GM04504 (cell line): ENCODE measurements at regions not wholly inside any gene's neighbourhood (a gene's known extent, or its start where the extent isn't known, plus 50 kb on each side); places are given as distances from the start of the nearest gene placed in this dataset.

Experiments
- DNase-seq: peaks from one replicate; pipeline ENCODE4 v3.0.0-alpha.2; 2012; ENCODE audit warnings: low read depth

DNA sequence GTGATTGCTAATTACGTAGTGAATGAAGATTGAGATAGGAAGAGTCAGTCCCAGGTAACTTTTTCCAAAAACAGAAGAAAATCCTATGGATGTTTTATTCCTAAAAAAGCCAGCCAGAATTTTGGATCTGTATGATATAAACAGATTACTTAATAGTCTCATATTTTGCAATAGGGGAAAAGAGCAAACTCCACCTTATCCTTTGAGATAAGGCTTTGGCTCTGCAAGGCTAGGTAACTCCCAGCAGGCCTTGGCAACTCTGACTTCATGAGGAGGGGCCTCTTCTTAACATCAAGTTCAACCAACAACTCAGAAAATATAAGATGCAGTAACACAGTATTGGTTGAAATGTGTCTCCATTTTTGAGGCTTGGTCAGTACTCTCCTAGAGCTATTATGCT lies 98.7 kb upstream of the SLC4A4 start:
- no peak for DNase-seq

DNA sequence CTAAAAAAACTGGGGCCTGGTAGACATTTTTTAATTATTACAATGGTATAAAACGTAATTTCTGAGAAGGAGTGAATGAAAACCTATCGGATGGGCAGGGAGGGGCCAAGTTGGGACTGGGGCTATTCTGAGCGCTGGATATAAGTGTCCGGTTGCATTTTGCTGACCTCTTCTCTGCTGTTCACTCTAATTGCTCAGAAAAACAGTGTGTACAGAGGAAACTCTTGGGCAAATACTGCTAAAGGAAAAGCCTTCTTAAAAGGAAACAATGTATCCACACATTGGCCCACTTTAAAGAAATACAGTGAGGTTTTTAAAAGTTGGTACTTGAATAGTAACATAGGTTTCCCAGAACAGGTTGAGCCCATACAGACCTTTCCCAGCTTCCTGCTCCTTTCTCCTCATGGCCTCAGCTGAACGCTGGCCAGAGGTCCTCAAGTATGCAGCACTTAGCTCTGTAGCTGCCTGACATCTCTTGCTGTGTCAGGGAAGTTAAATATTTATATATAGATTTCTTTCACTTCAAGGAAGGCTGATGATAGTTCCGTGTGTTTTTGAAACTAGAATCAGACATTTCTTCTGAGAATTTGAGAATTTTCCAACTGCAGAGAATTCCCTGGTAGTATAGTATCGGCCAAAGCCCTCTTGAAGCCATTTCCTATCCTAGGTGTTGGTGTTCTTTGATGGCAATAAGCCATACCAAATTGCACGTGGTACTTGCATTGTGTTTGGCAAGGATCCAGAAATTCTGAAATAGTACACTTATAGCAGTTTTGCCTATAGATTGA lies 97.1 kb upstream of the SLC4A4 start:
- DNase-seq: no peak

DNA sequence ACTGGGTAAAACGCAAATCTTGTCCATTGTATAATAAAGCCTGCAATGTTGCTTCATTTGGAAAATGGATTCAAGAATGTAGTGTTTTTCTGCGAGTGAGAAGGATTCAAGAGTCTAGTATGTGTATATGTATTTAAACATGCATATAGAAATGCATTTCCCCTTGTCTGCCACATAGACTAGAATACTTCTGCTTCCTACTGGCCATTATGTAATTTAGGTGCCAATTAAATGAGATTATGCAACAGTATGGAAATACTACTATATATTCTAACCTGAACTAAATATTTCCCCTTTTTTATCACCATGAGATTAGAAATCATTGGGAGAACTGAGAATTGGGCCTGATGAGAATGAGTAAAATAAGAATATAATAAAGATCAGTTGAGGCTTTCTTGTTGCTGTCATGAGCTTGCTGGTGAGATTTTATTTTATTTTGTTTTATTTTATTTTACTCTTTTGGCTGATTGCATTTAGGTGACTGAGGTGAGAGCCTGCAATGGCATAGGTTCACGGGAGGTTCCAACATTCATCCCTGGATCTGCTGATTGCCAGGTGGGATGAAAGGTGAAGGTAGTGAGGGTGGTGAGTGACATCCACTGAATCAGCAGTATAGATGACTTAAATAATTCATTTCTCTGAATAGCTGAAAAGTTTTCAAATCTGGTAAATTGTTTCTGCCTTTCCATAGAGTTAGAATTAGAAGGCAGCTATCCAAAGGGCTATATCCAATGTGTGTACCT lies 95.6 kb upstream of the SLC4A4 start:
- DNase-seq: no peak

DNA sequence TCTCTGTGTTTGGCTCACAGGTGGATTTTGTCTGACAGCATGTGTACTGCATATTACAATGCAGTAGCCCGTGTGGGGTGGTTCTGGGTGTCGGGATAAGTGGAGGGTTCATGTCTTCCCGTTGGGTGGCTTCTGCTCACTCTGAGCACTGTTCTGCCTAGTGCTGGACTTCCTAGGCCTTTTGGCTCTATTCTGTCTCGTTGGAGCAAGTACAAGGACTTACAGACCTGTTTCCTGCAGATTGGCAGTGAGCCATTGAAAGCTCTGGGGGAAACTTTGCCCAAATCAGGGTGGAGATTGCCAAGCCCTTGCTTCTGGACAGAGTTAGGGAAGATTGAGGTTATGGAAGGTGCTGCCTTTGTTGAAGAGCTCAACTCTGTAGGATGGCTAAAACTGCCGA lies 91.1 kb upstream of the SLC4A4 start:
- DNase-seq: no peak

DNA sequence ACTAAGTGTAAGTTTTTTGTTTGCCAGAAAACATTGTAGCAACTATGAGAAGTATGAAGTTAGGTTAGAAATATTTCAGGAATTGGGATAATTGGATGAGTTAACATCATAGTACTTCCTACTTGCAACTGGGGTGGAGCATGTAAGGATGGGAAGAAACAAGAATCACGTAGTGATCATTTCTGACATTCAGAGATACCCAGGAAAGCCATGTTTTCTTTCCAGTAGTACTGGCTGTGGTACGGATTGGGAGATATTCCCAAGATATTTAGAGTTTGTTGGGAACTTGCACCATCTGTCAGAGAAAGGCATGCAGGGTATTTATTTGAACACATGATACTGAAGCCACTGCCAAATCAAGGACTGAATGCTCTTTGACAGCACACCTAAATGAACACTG lies 87.6 kb upstream of the SLC4A4 start:
- peak; percentile 58 for DNase-seq

DNA sequence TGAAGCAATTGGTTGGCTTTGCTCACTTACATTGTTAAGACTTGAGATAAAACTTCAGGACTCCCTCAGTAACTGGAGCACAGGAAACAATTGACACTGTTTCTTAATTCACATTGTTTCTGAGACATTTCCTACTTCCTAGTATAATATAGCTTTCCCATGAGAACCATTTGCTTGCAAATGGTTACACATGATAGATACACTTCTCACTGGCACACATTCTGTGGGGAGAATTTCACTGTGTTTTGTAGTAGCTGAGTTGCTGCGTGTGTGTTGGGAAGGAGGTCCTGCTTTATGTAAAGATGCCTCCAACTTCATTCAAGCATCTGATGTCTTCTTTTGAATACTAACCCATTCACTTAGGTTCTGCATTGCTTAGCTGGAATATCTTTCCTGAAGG lies 85.3 kb upstream of the SLC4A4 start:
- DNase-seq: no peak

DNA sequence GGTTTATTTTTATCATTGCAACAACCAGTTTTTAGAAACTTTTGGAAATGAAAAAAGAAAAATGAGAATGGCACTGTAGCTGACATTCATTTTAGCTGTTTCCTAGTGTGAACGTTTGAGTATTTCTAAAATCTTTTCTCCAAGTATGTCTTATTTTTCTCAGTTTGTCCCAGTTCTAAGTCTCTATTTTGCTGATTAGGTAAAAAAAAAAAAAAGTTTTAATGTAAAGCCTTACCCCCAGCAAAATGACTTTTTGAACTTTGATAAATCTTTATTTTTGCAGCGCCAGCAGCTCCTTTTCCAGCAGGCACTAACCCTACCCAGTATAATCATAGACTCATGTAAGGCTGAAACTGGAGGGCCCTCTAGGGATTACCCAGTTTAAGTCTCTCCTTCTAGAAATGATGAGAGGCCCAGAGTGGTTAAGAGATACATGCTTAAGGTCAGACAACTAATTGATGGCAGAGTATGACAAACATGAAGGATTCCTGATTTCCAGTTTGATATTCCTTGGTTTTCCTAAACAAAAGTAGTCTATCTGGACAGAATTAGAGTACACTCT lies 84.3 kb upstream of the SLC4A4 start:
- DNase-seq: no peak

DNA sequence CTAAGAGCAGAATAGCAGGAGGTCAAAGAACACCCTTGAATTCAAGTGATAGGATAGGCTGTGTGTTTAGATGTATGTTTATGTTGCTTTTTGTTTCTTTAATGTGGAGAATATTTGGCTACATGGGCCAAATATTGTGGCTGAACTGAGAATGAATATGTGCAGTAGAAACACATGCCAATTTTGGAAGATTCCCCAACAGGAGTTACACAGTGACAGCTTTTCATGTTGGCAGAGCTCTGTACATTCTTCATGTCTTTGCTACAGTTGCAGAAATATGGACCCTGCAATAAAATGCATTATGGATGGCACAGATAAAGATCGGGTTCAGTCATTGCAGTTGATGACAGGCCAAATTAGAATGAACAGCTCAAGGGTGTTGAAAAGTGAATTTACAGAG lies 82.8 kb upstream of the SLC4A4 start:
- DNase-seq: no peak

DNA sequence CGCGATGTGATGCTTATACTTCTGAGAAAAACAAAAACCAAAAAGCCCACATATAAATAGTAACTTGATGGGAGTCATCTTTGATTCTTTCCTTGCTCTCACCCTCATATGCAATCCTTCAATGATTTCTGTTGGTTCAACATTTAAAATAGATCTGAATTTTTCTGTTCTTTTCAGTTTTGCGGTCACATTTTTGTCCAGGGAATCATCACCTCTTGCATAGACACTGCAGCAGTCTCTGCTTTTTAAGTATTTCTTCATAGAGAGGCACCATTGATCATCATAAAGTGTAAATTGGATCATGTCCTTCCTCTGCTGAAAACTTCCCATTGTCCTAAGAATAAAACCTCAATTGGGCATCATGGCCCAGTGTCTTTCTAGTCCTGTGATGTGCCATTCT lies 81.1 kb upstream of the SLC4A4 start:
- no peak for DNase-seq

DNA sequence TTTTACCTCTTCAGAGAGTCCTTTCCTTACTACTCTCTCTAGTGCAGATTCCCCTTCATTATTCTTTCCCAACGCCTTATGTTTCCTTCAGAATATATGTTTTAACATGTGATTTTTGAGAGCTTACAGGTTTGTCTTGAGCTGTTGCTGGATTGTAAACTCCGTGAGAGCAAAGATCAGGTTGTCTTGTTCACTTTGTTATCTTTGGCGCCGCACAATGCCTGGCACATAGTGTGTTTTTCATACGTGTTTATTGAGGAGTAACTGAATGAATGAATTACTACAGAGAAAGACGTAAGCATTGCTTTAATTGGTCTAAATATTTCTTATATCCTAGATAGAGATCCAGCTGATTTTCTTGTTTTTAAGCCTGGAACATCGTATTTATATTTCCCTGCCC lies 80.5 kb upstream of the SLC4A4 start:
- no peak for DNase-seq

DNA sequence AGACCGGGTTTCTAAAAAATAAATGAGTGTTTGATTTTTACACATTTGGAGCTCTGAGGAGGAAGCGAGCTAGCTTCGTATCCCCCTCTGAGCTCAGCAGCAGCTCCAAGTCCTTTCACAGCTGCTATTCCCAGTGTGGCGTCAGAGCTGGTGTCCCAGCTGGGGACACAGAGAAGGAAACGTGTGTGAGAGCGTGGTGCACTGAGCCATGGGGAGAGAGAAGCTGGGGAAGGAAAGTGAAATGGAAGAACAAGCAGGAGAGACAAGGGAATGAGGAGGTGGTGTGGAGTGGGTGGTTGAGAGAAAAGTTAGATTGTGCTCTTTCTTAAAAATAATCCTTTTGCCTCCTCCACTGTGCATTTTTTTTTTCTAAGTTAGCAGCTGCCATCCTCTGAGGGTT lies 79.5 kb upstream of the SLC4A4 start:
- no peak for DNase-seq

DNA sequence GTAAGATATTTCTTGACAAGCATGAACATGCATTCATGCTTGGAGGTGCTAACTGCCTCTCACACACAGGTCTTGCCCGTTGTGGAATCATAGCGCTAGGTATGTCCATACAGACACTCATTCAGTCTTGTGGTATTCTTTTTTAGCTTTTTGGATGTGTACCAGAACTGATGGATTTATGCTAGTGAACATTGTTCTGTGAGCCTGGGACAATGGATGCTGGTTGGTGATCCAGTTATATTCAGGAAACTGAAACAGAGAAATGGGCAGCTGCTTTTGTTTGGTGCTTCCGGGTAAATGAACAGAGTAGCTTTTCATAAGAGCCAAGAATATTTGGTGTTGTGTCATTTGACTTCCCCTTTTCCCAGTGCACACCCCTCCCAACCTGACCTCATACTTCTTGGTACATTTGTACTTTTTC lies 78.9 kb upstream of the SLC4A4 start:
- DNase-seq: no peak

DNA sequence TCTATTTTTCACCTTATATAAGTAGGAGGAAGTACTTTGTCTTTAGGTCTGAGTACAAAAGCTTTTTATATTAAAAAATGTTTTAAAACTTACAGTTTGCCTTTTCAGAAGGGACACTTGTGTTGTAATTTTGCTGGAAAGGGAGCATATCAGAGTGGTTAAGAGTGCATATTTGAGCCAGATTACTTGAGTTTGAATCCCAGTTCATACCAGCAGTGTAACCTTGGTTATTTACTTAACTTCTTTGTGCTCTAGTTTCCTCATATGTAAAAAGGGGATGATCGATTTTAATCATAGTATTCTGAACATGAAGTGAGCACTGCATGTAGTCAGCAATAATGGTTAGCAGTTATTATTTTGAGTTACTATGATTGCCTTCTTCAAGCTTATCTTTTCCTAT lies 78.3 kb upstream of the SLC4A4 start:
- no peak for DNase-seq

DNA sequence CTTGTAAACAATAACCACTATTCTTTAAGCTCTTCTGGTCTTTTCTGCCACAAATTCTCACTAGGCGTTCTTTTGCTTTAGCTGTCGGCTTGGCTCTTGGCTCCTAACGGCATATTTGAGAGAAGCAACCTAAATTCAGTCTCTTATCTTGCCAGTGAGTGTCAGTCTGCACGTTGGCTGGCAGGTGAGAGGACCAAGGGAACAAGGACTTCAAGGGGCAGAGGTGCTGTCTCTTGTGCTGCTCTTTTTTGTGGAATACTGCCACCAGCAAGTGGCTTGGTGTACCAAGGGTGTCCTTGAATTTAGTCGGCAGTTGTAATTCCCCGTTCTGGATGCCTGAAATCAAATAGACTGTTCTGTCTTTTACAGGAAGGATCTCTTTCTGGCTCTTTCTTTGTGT lies 77.8 kb upstream of the SLC4A4 start:
- no peak for DNase-seq

DNA sequence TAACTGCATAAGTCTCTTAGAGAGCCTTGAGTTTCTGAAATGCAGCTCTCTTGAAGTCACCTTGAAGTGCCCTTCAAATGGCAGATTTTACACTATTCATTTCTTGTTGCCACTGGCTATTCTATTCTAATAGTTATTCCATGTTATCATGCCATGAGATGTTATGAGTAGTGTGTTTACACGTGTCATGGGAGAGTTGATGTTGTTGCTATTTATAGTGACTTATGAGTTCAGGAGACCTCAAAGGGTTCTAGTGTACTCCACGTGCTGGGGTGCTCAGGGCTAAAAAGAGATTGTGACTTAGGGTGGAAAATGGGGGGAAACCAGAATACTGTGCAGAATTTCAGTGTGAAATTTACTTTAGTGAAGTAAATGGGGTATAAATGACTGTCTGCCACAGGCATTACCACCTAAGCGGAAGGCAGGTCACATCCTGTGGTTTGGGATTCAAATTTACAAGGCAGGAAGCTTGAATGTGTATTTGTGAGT lies 77.1 kb upstream of the SLC4A4 start:
- DNase-seq: no peak

DNA sequence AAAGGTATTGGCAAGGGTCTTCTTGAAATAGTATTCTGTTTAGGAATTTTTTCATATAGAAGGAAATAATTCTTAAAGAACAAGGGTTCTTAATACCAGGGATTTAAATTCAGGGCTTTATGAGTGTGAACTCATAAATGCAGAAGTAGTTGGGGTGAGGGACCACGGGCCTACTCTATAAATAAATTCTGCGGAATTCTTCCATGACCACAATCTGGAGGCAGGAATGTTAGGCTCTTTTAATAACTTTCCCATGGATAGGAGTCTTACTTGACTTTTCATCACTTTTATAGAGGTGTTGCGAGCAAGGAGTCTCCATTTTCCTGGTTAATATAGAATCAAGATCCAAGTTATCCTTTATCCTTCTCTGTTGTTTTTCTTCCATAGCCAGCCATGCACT lies 76.7 kb upstream of the SLC4A4 start:
- DNase-seq: no peak

DNA sequence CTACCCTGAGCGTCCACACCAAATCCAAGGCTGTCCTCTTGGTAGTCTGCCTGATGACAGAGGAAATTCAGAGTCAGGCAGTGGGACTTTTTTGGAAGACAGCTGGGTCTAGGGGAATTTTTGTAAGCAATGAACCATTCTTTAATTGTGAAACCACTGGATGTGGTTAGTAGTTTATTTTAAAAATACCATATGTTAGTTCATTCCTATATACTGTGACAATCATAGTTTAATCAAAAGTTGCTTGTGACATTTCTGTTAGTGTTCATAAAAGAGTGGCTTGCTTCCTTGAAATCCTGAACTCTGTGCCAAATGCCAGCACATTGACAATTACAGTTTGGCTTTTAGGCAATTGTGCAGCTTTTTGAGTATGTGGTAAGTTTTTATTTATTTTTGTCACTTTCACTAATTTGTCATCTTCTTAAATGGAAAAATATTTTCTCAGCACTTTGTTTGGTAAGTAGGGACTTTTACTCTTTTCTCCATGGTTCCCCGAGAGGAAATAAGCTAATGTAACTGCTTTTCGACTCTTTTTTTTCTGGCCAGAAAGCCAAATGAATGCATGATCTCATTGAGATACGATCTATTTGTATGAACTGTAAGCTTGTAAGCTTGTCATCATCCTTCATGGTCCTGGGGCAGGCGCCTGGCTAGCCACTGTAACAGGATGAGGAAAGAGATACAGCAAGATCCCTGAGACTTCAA lies 72.6 kb upstream of the SLC4A4 start:
- DNase-seq: peak; percentile 66

DNA sequence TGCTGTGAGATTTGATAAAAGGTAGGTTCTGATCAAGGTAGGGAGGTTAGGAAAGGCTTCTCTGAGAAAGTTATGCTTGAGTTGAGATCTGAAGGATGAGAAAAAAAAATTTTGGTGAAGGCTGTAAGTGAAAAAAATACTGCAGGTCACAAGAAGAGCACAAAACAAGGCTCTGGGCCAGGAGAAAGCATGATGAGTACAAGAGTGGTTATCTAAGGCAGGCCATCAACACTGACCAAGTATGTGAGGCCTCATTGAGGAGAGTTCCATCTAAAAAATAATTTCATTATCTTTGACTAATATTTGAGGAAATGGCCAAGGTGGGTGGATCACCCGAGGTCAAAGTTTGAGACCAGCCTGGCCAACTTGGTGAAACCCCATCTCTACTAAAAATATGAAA lies 71.6 kb upstream of the SLC4A4 start:
- no peak for DNase-seq

DNA sequence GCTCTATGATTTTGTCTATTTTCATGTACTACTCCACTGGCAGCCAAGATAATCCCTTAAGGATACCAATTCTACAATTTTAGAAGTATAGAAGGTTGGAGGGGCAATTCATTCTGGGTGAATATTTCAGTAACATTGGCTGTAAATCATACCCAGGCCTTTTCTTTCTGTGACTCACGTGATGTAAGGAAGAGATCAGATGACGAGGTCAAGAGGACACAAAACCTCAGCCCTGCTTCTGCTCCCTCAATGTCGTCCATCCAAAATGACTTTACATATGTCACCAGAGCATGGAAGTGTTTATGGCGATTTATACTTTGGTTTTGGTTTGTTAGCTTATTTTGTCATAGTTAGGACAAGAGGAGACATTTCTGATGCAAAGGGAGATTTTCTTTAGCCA lies 70.7 kb upstream of the SLC4A4 start:
- no peak for DNase-seq

DNA sequence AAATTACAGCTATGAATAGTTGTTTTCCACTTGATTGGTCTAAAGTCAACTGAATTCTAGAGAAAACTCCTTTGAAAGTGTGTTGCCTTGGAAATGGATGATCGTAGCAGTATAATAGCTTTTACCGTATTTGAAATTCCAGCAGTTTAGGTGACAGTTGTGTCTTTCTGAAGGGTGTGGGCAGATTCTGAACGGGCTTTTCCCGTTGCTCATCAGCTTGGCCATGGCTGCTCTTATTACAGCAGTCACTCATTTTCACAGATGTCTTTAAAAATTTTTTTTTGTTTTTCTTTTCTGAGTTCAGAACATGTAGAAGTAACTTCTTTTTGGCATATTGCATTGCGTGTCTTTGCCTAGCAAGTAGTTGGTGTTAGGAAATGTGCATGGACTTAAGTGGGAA lies 69.6 kb upstream of the SLC4A4 start:
- DNase-seq: no peak

DNA sequence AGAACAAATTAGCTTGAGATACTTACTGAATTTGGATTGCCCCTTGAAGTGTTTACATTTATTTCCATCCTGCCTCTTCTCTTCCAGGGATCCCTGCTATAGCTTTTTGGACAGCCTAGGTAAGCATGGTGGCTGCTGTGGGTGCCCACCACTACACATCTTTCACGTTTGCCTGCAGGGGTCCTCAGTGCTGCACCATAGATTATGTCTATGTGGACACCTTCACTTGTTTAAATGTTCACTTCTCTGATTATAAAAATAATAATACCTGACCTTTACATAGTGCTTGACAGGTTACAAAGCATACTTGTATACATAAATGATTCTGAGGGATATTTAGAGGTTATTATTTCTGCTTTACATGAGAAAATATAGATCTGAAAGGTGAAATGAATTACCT lies 67.9 kb upstream of the SLC4A4 start:
- no peak for DNase-seq

DNA sequence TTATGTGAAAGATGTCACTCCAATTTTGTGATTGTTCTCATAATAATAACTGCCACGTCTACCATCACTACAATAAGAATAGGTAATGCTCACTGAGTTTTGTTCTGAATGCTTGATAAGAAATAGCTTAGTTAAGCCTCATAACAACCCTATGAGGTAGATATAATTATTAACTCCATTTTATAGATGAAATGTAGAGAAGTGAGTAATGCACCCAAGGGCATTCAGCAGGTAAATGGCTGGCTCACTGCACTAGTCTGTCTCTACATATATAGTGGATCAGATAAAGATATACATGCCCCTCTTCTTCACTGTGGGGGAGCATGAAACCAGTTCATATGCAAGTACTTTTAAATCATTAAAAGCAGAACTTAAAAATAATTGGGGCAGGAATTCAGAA lies 65.8 kb upstream of the SLC4A4 start:
- DNase-seq: no peak

DNA sequence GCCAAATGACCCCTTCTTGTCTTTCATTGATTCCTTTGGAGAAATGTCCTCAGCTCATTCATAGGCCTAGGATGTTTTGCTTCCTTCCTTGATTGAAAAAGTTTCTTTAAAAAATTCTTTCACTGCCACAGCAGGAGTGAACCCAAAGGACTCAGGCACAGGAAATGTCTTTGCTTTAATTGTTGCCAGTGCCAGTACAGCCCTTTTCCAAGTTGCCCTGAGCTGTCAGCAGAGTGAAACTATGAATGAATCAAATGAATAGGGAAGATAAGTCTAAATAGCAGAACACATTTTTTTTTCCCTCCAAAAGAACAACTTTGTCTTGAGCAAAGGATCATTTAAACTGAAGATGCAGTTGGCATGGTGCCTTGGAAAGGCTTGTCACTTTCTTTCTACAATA lies 63.8 kb upstream of the SLC4A4 start:
- no peak for DNase-seq
